K562 (cell line): ENCODE measurements at regions not wholly inside any gene's neighbourhood (a gene's known extent, or its start where the extent isn't known, plus 50 kb on each side); places are given as distances from the start of the nearest gene placed in this dataset.

ENCODE experiments used
- HCFC1 ChIP-seq: IDR thresholded peaks from 2 replicates; pipeline ENCODE4 v1.6.1; 2012; ENCODE audit warnings: low read depth, low read length, improper control_type of control experiment
- KDM1A ChIP-seq, 2 experiments: fragments of 450-650 bp; IDR thresholded peaks; 2 replicates each; pipeline ENCODE4 v1.6.1; 2016; ENCODE audit warnings: mild to moderate bottlenecking in 2 of 2
- POLR2A ChIP-seq: fragments of 450-650 bp; conservative IDR thresholded peaks from 2 replicates; pipeline ENCODE4 v1.6.1; 2016
- ZNF583 ChIP-seq: fragments of 250-450 bp; sonication (Bioruptor Pico); IDR thresholded peaks from 2 replicates; pipeline ENCODE4 v1.4.0; 2020
- TF ChIP-seq, protein P1 (sequence below): fragments of 450-650 bp; IDR thresholded peaks from 2 replicates; pipeline ENCODE4 v1.6.1; 2018; ENCODE audit not compliant: partially characterized antibody
- TF ChIP-seq, protein P2 (sequence below), 3 experiments: IDR thresholded peaks in 2 of 3; conservative IDR thresholded peaks in 1 of 3; 2 replicates each; pipeline ENCODE4 v1.5.1; 2011 to 2012; ENCODE audit warnings: low read length in 3 of 3, mild to moderate bottlenecking in 3 of 3, control low read depth in 2 of 3, improper control_type of control experiment in 1 of 3, inconsistent platforms in 1 of 3, low read depth in 1 of 3, mixed read lengths in 1 of 3, moderate library complexity in 1 of 3; ENCODE audit not compliant: insufficient read depth in 2 of 3

DNA sequence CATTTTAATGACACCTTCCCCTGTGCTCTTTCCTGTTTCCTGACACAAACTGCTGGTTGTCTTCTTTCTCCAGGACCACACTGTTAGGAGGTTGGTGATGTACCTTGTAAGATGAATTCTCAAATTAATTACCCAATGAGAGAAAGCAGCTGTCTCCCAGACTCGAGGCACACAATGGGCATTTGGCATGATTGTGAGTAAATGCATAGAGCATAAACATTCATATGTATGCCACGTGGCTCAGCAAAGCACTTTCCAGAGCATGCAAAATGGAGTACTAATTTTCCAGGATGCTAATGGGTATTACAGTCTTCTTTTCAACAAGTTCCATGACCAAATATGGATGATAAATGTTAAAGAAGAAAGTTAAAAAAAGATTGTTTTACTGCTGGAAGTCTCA lies 235.2 kb upstream of the KLHL29 start:
- TF ChIP-seq, protein P1, sequence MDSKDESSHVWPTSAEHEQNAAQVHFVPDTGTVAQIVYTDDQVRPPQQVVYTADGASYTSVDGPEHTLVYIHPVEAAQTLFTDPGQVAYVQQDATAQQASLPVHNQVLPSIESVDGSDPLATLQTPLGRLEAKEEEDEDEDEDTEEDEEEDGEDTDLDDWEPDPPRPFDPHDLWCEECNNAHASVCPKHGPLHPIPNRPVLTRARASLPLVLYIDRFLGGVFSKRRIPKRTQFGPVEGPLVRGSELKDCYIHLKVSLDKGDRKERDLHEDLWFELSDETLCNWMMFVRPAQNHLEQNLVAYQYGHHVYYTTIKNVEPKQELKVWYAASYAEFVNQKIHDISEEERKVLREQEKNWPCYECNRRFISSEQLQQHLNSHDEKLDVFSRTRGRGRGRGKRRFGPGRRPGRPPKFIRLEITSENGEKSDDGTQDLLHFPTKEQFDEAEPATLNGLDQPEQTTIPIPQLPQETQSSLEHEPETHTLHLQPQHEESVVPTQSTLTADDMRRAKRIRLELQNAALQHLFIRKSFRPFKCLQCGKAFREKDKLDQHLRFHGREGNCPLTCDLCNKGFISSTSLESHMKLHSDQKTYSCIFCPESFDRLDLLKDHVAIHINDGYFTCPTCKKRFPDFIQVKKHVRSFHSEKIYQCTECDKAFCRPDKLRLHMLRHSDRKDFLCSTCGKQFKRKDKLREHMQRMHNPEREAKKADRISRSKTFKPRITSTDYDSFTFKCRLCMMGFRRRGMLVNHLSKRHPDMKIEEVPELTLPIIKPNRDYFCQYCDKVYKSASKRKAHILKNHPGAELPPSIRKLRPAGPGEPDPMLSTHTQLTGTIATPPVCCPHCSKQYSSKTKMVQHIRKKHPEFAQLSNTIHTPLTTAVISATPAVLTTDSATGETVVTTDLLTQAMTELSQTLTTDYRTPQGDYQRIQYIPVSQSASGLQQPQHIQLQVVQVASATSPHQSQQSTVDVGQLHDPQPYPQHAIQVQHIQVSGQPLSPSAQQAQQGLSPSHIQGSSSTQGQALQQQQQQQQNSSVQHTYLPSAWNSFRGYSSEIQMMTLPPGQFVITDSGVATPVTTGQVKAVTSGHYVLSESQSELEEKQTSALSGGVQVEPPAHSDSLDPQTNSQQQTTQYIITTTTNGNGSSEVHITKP: no peak
- TF ChIP-seq KDM1A (IDR thresholded peaks at IDR 0.05): no peak
- no peak for TF ChIP-seq POLR2A
- TF ChIP-seq, protein P2, sequence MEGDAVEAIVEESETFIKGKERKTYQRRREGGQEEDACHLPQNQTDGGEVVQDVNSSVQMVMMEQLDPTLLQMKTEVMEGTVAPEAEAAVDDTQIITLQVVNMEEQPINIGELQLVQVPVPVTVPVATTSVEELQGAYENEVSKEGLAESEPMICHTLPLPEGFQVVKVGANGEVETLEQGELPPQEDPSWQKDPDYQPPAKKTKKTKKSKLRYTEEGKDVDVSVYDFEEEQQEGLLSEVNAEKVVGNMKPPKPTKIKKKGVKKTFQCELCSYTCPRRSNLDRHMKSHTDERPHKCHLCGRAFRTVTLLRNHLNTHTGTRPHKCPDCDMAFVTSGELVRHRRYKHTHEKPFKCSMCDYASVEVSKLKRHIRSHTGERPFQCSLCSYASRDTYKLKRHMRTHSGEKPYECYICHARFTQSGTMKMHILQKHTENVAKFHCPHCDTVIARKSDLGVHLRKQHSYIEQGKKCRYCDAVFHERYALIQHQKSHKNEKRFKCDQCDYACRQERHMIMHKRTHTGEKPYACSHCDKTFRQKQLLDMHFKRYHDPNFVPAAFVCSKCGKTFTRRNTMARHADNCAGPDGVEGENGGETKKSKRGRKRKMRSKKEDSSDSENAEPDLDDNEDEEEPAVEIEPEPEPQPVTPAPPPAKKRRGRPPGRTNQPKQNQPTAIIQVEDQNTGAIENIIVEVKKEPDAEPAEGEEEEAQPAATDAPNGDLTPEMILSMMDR (IDR thresholded peaks at IDR 0.05 in 2 of 3, conservative IDR thresholded peaks at IDR 0.05 in 1 of 3; ENCODE audit: insufficient read depth in 2 of 3, low read depth in 1 of 3, low read length in 3 of 3): no peak
- TF ChIP-seq ZNF583 (CRISPR knock-in tag): no peak
- TF ChIP-seq HCFC1: no peak
